HepG2 (cell line): ENCODE measurements at regions not wholly inside any gene's neighbourhood (a gene's known extent, or its start where the extent isn't known, plus 50 kb on each side); places are given as distances from the start of the nearest gene placed in this dataset.

ENCODE experiments used
- ATAC-seq: fragments of 200-7000 bp; cut with Tn5 transposase; 3 replicates; pipeline ENCODE4 v1.9.1; 2020; ENCODE audit warnings: mild to moderate bottlenecking, moderate library complexity
- BruUV-seq: library from RNA; stranded (reverse); fragments of 400-500 nt; replicated peaks from 2 replicates; lab custom pipeline; 2021; lab: Mats Ljungman, UMichigan
- CTCF ChIA-PET: fragments of 300-600 bp; formaldehyde crosslinking; extraction: SDS; loops from one replicate; lab custom pipeline; 2021; ENCODE audit warnings: low total read pairs, inconsistent platforms, low intra/inter-chr PET ratio; lab: Yijun Ruan, JAX
- POLR2A ChIA-PET: fragments of 350-600 bp; sonication (Branson Sonifier 250); formaldehyde crosslinking; loops from one replicate; lab custom pipeline; 2020; ENCODE audit warnings: antibody characterized with exemption, inconsistent platforms; lab: Yijun Ruan, JAX
- DNase-seq: peaks from one replicate; pipeline ENCODE4 v3.0.0-alpha.2; 2015; ENCODE audit warnings: low spot score
- FAIRE-seq: peaks from 3 replicates; lab custom pipeline; 2011; peaks lifted over from hg19 to GRCh38; lab: Jason Lieb, UNC
- H2AFZ ChIP-seq: one replicate; pipeline ENCODE4 v1.6.1; 2011; ENCODE audit warnings: low read length, inconsistent platforms
- H3K27ac ChIP-seq: fragments of 300-600 bp; 3 replicates; pipeline ENCODE4 v1.8.0; 2011; ENCODE audit warnings: mixed run types, mild to moderate bottlenecking, mixed read lengths, low read length, inconsistent platforms; ENCODE audit not compliant: insufficient read depth; ENCODE audit errors: extremely low read length
- H3K27me3 ChIP-seq, 2 experiments: fragments of 200-600 bp in 1 of 2; 2 replicates in 1 of 2; 3 replicates in 1 of 2; pipeline versions ENCODE4 v1.6.0 to v1.8.0; 2011; ENCODE audit warnings: low read length in 2 of 2, mild to moderate bottlenecking in 2 of 2, moderate library complexity in 2 of 2, inconsistent platforms in 1 of 2; ENCODE audit not compliant: insufficient read depth in 2 of 2, control insufficient read depth in 1 of 2
- H3K36me3 ChIP-seq, 2 experiments: fragments of 200-600 bp in 1 of 2; replicated peaks in 1 of 2; 2 replicates in 1 of 2; 3 replicates in 1 of 2; pipeline versions ENCODE4 v1.5.1 to v1.8.0; 2011; ENCODE audit warnings: low read length in 2 of 2, inconsistent platforms in 1 of 2; ENCODE audit not compliant: insufficient read depth in 2 of 2, control insufficient read depth in 1 of 2
- H3K4me1 ChIP-seq: 2 replicates; pipeline ENCODE4 v1.5.1; 2012; ENCODE audit warnings: low read length, inconsistent platforms; ENCODE audit not compliant: insufficient read depth
- H3K4me2 ChIP-seq: 2 replicates; pipeline ENCODE4 v1.6.0; 2011; ENCODE audit warnings: low read depth, low read length, inconsistent platforms
- H3K4me3 ChIP-seq, 3 experiments: fragments of 200-600 bp in 1 of 3; sonication (generic), shearing (Covaris generic) in 1 of 3; replicated peaks in 1 of 3; 2 replicates each; pipeline ENCODE4 v1.5.1; 2011 to 2016; ENCODE audit warnings: low read length in 3 of 3, inconsistent platforms in 2 of 3, low read depth in 2 of 3, mild to moderate bottlenecking in 2 of 3, control low read depth in 1 of 3, mixed read lengths in 1 of 3; ENCODE audit not compliant: insufficient read depth in 1 of 3
- H3K79me2 ChIP-seq: one replicate; pipeline ENCODE4 v1.6.1; 2011; ENCODE audit warnings: low read length, inconsistent platforms; ENCODE audit not compliant: insufficient read depth
- H3K9ac ChIP-seq: 2 replicates; pipeline ENCODE4 v1.6.0; 2011; ENCODE audit warnings: mild to moderate bottlenecking, low read depth, low read length, inconsistent platforms; ENCODE audit not compliant: insufficient read depth
- H3K9me3 ChIP-seq: 2 replicates; pipeline ENCODE4 v1.5.1; 2012; ENCODE audit warnings: mild to moderate bottlenecking, low read length
- H4K20me1 ChIP-seq: 2 replicates; pipeline ENCODE4 v1.6.0; 2011; ENCODE audit warnings: inconsistent platforms, mild to moderate bottlenecking, low read length, moderate library complexity; ENCODE audit not compliant: insufficient read depth
- ATF3 ChIP-seq: sonication (generic); formaldehyde crosslinking; IDR thresholded peaks from 2 replicates; pipeline ENCODE4 v1.4.0; 2020; ENCODE audit warnings: missing genetic modification reagents
- CREB3 ChIP-seq: sonication (generic); formaldehyde crosslinking; IDR thresholded peaks from 2 replicates; pipeline ENCODE4 v1.5.0; 2020; ENCODE audit warnings: missing genetic modification reagents
- MAFF ChIP-seq: IDR thresholded peaks from 2 replicates; pipeline ENCODE4 v1.6.1; 2011; ENCODE audit warnings: low read depth, low read length, improper control_type of control experiment
- MAFK ChIP-seq, 2 experiments: IDR thresholded peaks in 1 of 2; conservative IDR thresholded peaks in 1 of 2; 2 replicates each; pipeline ENCODE4 v1.6.1; 2011; ENCODE audit warnings: improper control_type of control experiment in 2 of 2, low read length in 2 of 2
- NFE2L1 ChIP-seq: sonication (generic); formaldehyde crosslinking; IDR thresholded peaks from 2 replicates; pipeline ENCODE4 v1.4.0; 2020; ENCODE audit warnings: missing genetic modification reagents, mild to moderate bottlenecking, borderline replicate concordance
- PRMT3 ChIP-seq: sonication (generic); formaldehyde crosslinking; IDR thresholded peaks from 2 replicates; pipeline ENCODE4 v1.8.1; 2022; ENCODE audit warnings: low read depth, mild to moderate bottlenecking, moderate library complexity, missing genetic modification reagents, borderline replicate concordance
- REPIN1 ChIP-seq: sonication (generic); formaldehyde crosslinking; IDR thresholded peaks from 2 replicates; pipeline ENCODE4 v1.8.0; 2022; ENCODE audit warnings: missing genetic modification reagents, low read depth, mild to moderate bottlenecking, borderline replicate concordance
- RFXANK ChIP-seq: IDR thresholded peaks from 2 replicates; pipeline ENCODE4 v1.6.1; 2016
- SCMH1 ChIP-seq: sonication (generic); formaldehyde crosslinking; IDR thresholded peaks from 2 replicates; pipeline ENCODE4 v1.9.0; 2021; ENCODE audit warnings: missing genetic modification reagents, mild to moderate bottlenecking, borderline replicate concordance
- TMF1 ChIP-seq: sonication (generic); formaldehyde crosslinking; IDR thresholded peaks from 2 replicates; pipeline ENCODE4 v1.8.1; 2022; ENCODE audit warnings: low read depth, missing genetic modification reagents
- TRIM24 ChIP-seq: sonication (generic); formaldehyde crosslinking; IDR thresholded peaks from 2 replicates; pipeline ENCODE4 v1.8.0; 2022; ENCODE audit warnings: mild to moderate bottlenecking, missing genetic modification reagents
- ZNF121 ChIP-seq: sonication (generic); formaldehyde crosslinking; IDR thresholded peaks from 2 replicates; pipeline ENCODE4 v1.5.0; 2020; ENCODE audit warnings: mild to moderate bottlenecking, missing genetic modification reagents
- ZNF251 ChIP-seq: sonication (generic); formaldehyde crosslinking; IDR thresholded peaks from 2 replicates; pipeline ENCODE4 v1.9.0; 2021; ENCODE audit warnings: mild to moderate bottlenecking, missing genetic modification reagents
- ZNF484 ChIP-seq: sonication (generic); formaldehyde crosslinking; IDR thresholded peaks from 2 replicates; pipeline ENCODE4 v1.5.1; 2020; ENCODE audit warnings: mild to moderate bottlenecking, low read depth, missing genetic modification reagents, borderline replicate concordance
- ZNF710 ChIP-seq: sonication (generic); formaldehyde crosslinking; IDR thresholded peaks from 2 replicates; pipeline ENCODE4 v1.5.0; 2020; ENCODE audit warnings: mild to moderate bottlenecking, missing genetic modification reagents, borderline replicate concordance
- ZNF740 ChIP-seq: sonication (generic); formaldehyde crosslinking; IDR thresholded peaks from 2 replicates; pipeline ENCODE4 v1.4.0; 2020; ENCODE audit warnings: missing genetic modification reagents
- ZNF83 ChIP-seq: sonication (generic); formaldehyde crosslinking; IDR thresholded peaks from 2 replicates; pipeline ENCODE4 v1.4.0; 2020; ENCODE audit warnings: missing genetic modification reagents, mild to moderate bottlenecking, borderline replicate concordance
- WGBS: methylation state at CpG from one replicate; pipeline ENCODE4 v1.1.6; 2017; ENCODE audit warnings: low lambda C conversion rate; 5-methylcytosine and 5-hydroxymethylcytosine counted together
- in situ Hi-C: cut with HindIII; loops from 2 replicates; pipeline ENCODE4 v1.10.0; 2017; ENCODE audit warnings: low pct_unique_long_range_greater_than_20kb; ENCODE audit not compliant: extremely low pct_ligation_motif_present
- intact Hi-C: fragments of 100-400 bp; cut with micrococcal nuclease; formaldehyde crosslinking; loops from one replicate; pipeline ENCODE4 v1.10.0; 2022; ENCODE audit not compliant: unreplicated experiment

- BruUV-seq, result no TSS peak
- H2AFZ ChIP-seq, result no peak overlapping the region
- H3K27me3 ChIP-seq, result no peaks in the 10 kb centered on the region
- DNase-seq, result no peak
- intact Hi-C loops (no loop called here), in situ Hi-C loops (loop anchor here (25.0 kb wide), 1 partner anchor 100 kb away; no protein-coding TSS in a partner anchor)
- no peak overlapping the region for H3K9ac ChIP-seq
- no peaks in the 10 kb centered on the region for H3K9me3 ChIP-seq
- H4K20me1 ChIP-seq, result no peaks in the 10 kb centered on the region
- no peaks in the 10 kb centered on the region for H3K4me1 ChIP-seq
- WGBS, result 0% methylated on average over 1 of the region's 7 CpGs
- POLR2A ChIA-PET, result no interaction called here
- no peaks in the 10 kb centered on the region for H3K79me2 ChIP-seq
- CTCF ChIA-PET, result no interaction called here
- no peak for FAIRE-seq
- H3K27ac ChIP-seq, result no peak overlapping the region
- TF ChIP-seq ZNF251 (CRISPR knock-in tag) (no peak), TRIM24 (no peak), ATF3 (no peak), NFE2L1 (no peak), PRMT3 (no peak), ZNF710 (CRISPR knock-in tag) (no peak), CREB3 (CRISPR knock-in tag) (no peak), MAFK (conservative IDR thresholded peaks at IDR 0.05 in 1 of 2, IDR thresholded peaks at IDR 0.05 in 1 of 2; ENCODE audit: low read length in 2 of 2) (peak in 1 of 2 experiments; percentile 31; a peak in 1 of 4 replicates), SCMH1 (CRISPR knock-in tag) (no peak), ZNF484 (CRISPR knock-in tag) (no peak), RFXANK (no peak), REPIN1 (CRISPR knock-in tag) (no peak), TMF1 (no peak), MAFF (peak; percentile 29; the same call in 1 of the 2 replicates), ZNF121 (CRISPR knock-in tag) (no peak), ZNF740 (no peak), ZNF83 (no peak)
- H3K4me2 ChIP-seq, result no peak overlapping the region
- H3K36me3 ChIP-seq, result no peaks in the 10 kb centered on the region
- no peak overlapping the region for H3K4me3 ChIP-seq
- ATAC-seq, result no peak
Measured at GRCh38 chrY:7837046-7837445, 925.5 kb upstream of the AMELY start.
